ENCODE measurements at regions not wholly inside any gene's neighbourhood (a gene's known extent, or its start where the extent isn't known, plus 50 kb on each side); places are given as distances from the start of the nearest gene placed in this dataset.

- DNase-seq, result no peak
These were observed 270.7 kb upstream of the TLE4 start for GRCh38 chr9:79301085-79301484.

- no peak for DNase-seq
These were observed 270.0 kb upstream of the TLE4 start for GRCh38 chr9:79301551-79302391.

DNA sequence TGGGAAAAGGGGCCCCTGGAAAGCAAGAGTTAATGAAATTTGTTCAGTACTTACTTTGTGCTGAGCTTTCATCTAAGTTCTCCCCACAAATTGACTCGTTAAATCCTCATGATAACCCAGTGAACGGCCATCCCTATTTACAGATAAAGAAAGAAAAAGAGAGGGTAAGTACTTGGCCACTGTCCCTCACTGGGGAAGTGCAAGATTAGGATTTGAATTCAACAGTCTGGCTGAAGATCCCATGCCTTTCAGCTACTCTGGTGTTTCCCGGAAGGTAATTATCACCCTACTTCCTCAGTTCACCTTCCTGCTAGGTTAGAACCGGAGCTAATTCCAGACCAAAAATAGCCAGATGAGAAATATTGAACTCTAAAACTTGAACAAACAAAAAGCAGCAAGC, 269.2 kb upstream of the TLE4 start:
- no peak for DNase-seq

GRCh38 chr9:79308012-79308411, 263.8 kb upstream of the TLE4 start:
- no peak for DNase-seq

DNA sequence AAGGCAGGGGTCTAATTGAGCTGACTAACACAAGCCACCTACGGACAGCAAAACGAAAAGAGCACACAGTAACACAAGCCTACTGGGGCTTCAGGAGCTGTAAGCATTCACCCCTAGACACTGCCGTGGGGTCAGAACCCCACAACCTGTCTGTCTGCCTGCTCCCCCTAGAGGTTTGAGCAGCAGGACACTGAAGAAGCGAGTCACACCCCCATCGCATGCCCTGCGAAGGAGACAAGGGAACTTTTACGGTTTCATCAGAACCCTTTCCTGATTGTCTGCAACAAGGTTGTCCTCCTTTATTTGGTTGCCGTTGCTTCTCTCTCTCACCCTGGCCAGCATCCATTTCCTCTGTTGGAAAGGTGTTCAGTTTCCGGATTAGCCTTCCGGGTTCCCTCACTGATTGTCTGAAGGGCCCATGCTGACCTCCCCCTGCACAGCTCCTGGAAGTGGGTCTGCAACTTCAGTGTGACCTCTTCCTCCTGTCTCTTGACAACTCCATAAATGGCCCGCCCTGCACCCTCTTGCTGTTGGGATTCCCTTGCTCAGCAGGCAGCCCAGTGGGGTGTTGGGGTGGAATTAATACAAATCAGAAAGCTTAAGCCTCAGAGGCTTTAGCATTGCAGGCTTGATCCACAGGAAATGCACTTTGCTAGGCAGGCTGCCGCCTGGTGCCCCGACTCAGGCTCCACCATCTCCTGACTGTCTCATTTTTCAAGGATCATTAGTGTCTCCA, 258.9 kb upstream of the TLE4 start:
- DNase-seq, result no peak

DNA sequence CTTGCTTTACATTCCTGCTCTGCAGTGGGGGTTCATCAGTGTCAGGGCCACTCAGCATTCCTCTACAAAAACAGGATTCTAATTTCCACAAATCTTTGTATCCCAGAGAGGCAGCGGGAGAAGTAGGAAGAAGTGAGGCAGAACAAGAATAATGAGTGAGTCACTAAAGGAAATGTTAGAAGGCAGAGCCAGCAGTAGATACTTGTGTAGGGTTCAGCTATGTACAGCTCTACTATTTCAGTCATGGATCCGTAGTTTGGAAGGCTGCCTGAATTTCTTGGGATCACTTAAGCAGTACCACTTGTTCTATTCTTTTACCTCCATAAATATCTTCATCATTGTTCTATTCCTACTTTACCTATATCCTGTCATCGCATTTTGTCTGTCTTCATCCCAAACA, 246.3 kb upstream of the TLE4 start:
- DNase-seq, result no peak

GRCh38 chr9:79329861-79330260, 241.9 kb upstream of the TLE4 start:
- no peak for DNase-seq

DNA sequence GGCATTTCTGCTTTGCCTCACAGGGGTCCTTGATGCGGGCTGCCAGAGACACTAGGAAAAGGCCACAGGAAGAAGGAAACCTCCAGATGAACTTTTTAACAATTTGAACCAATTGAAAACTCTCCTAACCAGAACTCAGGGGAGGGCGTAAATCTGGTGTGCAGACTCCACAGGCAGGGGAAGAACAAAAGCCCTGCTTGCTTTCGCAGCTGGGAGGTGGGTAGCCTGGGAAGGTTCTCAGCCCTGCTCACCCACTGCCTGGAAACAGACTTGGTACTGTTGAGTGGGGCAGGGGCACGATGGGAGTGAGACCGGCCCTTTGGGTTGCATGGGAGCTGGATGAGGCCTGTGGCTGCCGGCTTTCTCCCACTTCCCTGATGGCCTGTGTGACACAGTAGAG, 237.8 kb upstream of the TLE4 start:
- DNase-seq, result no peak

DNA sequence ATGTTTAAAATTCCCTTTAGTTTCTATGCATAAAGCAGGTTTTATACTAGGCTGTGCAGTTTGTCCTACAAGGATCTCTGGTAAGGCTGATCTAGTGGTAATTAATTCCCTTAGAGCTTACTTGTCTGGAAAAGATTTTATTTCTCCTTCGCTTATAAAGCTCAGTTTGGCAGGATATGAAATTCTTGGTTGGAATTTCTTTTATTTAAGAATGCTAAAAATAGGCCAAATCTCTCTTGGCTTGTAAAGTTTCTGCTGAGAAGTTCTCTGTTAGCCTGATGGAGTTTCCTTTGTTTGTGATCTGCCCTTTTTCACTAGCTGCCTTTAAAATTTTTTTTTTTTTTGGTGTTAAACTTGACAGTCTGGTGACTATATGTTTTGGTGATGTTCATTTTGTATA, 237.1 kb upstream of the TLE4 start:
- no peak for DNase-seq

DNA sequence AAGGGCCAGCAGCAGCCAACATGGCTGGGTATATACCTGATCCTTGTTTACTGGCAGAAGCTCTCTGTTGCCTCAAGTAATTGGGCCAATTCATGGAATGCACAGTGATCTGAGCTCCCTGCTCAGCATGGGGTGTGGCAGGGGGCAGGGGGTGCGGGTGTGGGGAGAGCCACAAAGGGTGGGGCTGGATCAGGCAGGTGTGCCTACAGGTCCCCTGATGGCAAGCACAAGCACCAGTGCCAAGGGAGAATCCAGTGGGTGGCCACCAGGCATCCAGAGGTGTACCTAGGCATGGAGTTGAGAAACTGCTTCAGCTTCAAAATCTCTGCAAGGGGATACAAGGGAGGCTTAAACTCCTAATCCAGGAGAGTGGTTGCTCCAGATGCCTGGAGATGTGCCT, 235.8 kb upstream of the TLE4 start:
- no peak for DNase-seq

DNA sequence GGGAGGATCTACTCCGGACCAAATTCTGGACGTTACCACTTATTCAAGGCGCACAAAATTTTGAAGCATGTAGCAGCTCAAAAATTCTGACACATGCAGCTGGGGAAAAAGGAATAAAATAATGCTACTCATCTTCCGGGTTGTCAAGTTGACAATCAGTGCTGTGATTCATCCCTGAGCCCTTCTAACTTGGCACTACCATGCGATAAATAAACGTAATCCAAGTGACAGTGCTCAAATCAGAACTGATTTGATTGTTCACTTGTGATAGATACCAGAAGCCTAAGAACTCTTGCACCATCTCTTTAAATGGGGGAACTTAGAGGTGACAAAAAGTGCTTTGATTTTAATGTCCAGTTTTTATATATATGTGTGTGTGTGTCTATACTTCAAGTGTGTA, 230.2 kb upstream of the TLE4 start:
- no peak for DNase-seq

GRCh38 chr9:79346350-79347020, 225.3 kb upstream of the TLE4 start:
- no peak for DNase-seq

GRCh38 chr9:79352322-79352721, 219.4 kb upstream of the TLE4 start:
- no peak for DNase-seq

GRCh38 chr9:79353856-79354520, 217.8 kb upstream of the TLE4 start:
- DNase-seq, result no peak

DNA sequence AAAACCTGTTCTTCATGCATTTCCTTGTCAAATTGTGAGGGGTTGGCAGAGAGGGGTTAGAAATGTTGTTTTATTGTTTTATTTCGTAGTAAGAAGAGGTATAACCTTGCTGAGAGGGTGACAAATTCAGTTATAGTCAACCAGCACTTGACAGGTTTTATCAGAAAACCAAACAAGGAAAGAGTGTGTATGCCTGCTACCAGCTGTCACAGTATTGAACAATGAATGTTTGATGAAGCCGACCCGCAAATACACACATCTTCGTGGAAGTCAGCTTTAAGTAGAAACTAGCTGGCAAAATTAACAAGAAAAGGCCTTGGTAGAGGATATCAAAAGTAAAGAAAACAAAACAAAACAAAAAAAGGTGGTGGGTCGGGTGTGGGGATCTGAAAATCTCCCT, 214.6 kb upstream of the TLE4 start:
- no peak for DNase-seq

- DNase-seq, result no peak
These were observed 214.1 kb upstream of the TLE4 start for GRCh38 chr9:79357616-79358015.

GRCh38 chr9:79360387-79361347, 211.1 kb upstream of the TLE4 start:
- no peak for DNase-seq

DNA sequence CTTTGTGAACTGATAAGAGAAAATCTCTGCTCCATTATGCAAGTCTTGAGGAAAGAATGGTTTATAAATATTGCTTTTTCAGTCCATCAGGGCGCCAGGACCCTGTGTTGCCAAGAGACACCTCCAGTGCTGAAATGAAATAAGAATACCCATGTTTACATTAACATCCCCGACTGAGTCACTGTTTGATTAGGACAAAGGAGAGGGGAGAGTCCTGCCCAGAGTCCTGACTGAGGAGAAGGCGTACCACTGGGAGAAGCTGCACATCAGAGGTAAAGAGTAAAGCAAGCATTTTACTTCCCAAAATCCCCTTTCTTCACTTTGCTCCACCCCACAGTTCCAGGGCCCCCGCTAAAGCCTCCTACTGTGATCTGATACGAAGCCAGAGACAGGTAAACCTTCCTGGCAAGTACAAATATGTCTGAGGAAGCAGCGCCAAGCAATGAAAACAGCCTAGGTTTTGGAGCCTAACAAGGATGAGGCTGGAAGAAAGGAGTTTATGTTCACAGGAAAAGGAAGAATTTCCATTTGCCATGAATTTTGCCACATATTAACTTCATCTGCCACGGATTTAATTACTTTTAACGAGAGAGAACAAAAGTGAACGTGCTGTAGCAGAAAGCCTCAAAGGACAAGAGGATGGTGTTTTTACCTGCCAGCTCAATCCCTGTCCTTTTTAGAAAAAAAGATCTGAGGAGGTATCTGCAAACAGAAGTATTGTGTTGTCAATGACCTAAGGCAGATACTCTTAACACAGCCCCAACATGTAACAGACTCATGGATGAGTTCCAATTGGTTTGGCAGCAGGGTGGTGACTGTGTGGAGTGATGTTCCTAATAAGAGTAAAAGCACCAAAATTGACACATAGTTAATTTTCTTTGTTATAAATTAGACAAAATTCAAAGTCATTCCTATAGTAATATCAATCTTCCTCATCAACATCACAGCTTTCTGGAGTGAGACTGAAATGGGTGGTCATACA, 209.4 kb upstream of the TLE4 start:
- DNase-seq, result no peak

- no peak for DNase-seq
These were observed 202.1 kb upstream of the TLE4 start for GRCh38 chr9:79369676-79370075.

- no peak for DNase-seq
These were observed 200.5 kb upstream of the TLE4 start for GRCh38 chr9:79371301-79371700.
